ENCODE measurements at regions not wholly inside any gene's neighbourhood (a gene's known extent, or its start where the extent isn't known, plus 50 kb on each side); places are given as distances from the start of the nearest gene placed in this dataset.
A peak's percentile ranks its signal among the peaks of the same experiment; 100 is the strongest.

GRCh38 chr12:124517260-124518050 lies 50.0 kb downstream of the NCOR2 start:
- TF ChIP-seq CTCF (IDR thresholded peaks at IDR 0.05; ENCODE audit: insufficient read depth, low read length), result no peak
- peak; percentile 68 for DNase-seq (ENCODE audit: low read depth)
- H3K4me3 ChIP-seq (ENCODE audit: low read depth, low read length), result peak overlapping the region; percentile 70

GRCh38 chr12:124516850-124517249 lies 50.6 kb downstream of the NCOR2 start:
- peak overlapping the region; percentile 70 for H3K4me3 ChIP-seq (ENCODE audit: low read depth, low read length)
- no peak for DNase-seq (ENCODE audit: low read depth)
- TF ChIP-seq CTCF (IDR thresholded peaks at IDR 0.05; ENCODE audit: insufficient read depth, low read length), result no peak

- no peak for TF ChIP-seq CTCF (IDR thresholded peaks at IDR 0.05; ENCODE audit: insufficient read depth, low read length)
- no peak for DNase-seq (ENCODE audit: low read depth)
- no peak overlapping the region for H3K4me3 ChIP-seq (ENCODE audit: low read depth, low read length)
Measured at GRCh38 chr12:124515981-124516380, 51.4 kb downstream of the NCOR2 start.

- DNase-seq (ENCODE audit: low read depth), result no peak
- no peak overlapping the region for H3K4me3 ChIP-seq (ENCODE audit: low read depth, low read length)
- no peak for TF ChIP-seq CTCF (IDR thresholded peaks at IDR 0.05; ENCODE audit: insufficient read depth, low read length)
Measured at GRCh38 chr12:124514996-124515932, 52.1 kb downstream of the NCOR2 start.

GRCh38 chr12:124514145-124514995 lies 53.0 kb downstream of the NCOR2 start:
- H3K4me3 ChIP-seq (ENCODE audit: low read depth, low read length), result no peak overlapping the region
- TF ChIP-seq CTCF (IDR thresholded peaks at IDR 0.05; ENCODE audit: insufficient read depth, low read length), result no peak
- DNase-seq (ENCODE audit: low read depth), result no peak

- H3K4me3 ChIP-seq (ENCODE audit: low read depth, low read length), result no peak overlapping the region
- no peak for TF ChIP-seq CTCF (IDR thresholded peaks at IDR 0.05; ENCODE audit: insufficient read depth, low read length)
- DNase-seq (ENCODE audit: low read depth), result no peak
Measured at GRCh38 chr12:124513297-124513867, 54.0 kb downstream of the NCOR2 start.
